CD14-positive monocyte (primary cell): ENCODE measurements at regions not wholly inside any gene's neighbourhood (a gene's known extent, or its start where the extent isn't known, plus 50 kb on each side); places are given as distances from the start of the nearest gene placed in this dataset.

Experiments
- DNase-seq, 3 donors: peaks; one replicate each; pipeline ENCODE4 v3.0.0-alpha.2; 2011 to 2022
- H2AFZ ChIP-seq: 2 replicates; pipeline ENCODE4 v1.6.0; 2012; ENCODE audit warnings: mild to moderate bottlenecking, low read depth, low read length, inconsistent platforms; ENCODE audit not compliant: insufficient read depth, poor library complexity, severe bottlenecking
- H3K27ac ChIP-seq, 2 donors: 1 replicate in 1 of 2; 2 replicates in 1 of 2; pipeline ENCODE4 v1.5.1; 2012 to 2013; ENCODE audit warnings: low read length in 2 of 2, control low read depth in 1 of 2, inconsistent platforms in 1 of 2, low read depth in 1 of 2, mild to moderate bottlenecking in 1 of 2
- H3K27me3 ChIP-seq, 2 donors: one replicate each; pipeline versions ENCODE4 v1.6.0 to v1.6.1; 2011 to 2013; ENCODE audit warnings: low read length in 2 of 2; ENCODE audit not compliant: control insufficient read depth in 2 of 2, insufficient read depth in 2 of 2
- H3K36me3 ChIP-seq, 2 donors: replicated peaks in 1 of 2; 1 replicate in 1 of 2; 2 replicates in 1 of 2; pipeline versions ENCODE4 v1.5.1 to v1.6.1; 2012 to 2013; ENCODE audit warnings: low read length in 2 of 2, control low read depth in 1 of 2, inconsistent platforms in 1 of 2, mild to moderate bottlenecking in 1 of 2; ENCODE audit not compliant: insufficient read depth in 2 of 2, control insufficient read depth in 1 of 2
- H3K4me1 ChIP-seq, 2 donors: 1 replicate in 1 of 2; 2 replicates in 1 of 2; pipeline versions ENCODE4 v1.5.1 to v1.6.1; 2012 to 2013; ENCODE audit warnings: low read length in 2 of 2, control low read depth in 1 of 2, inconsistent platforms in 1 of 2, mild to moderate bottlenecking in 1 of 2, moderate library complexity in 1 of 2; ENCODE audit not compliant: insufficient read depth in 2 of 2, control insufficient read depth in 1 of 2
- H3K4me2 ChIP-seq: replicated peaks from 2 replicates; pipeline ENCODE3; 2012; ENCODE audit warnings: low read length, moderate library complexity, mild to moderate bottlenecking; ENCODE audit not compliant: poor library complexity, severe bottlenecking; ENCODE audit errors: extremely low read depth
- H3K4me3 ChIP-seq, 3 experiments: fragments of 200-600 bp in 1 of 3; sonication (generic) in 1 of 3; replicated peaks in 1 of 3; 1 replicate in 2 of 3; 2 replicates in 1 of 3; pipeline ENCODE4 v1.5.1; 2011 to 2013; ENCODE audit warnings: low read length in 3 of 3, mild to moderate bottlenecking in 3 of 3, control low read depth in 2 of 3, low read depth in 2 of 3, inconsistent platforms in 1 of 3, moderate library complexity in 1 of 3
- H3K79me2 ChIP-seq: 2 replicates; pipeline ENCODE4 v1.6.0; 2012; ENCODE audit warnings: mild to moderate bottlenecking, control low read depth, inconsistent platforms, low read length, moderate library complexity; ENCODE audit not compliant: insufficient read depth
- H3K9ac ChIP-seq: 2 replicates; pipeline ENCODE4 v1.6.0; 2017; ENCODE audit warnings: low read length, mild to moderate bottlenecking; ENCODE audit not compliant: insufficient read depth, poor library complexity, severe bottlenecking
- H3K9me3 ChIP-seq, 2 donors: replicated peaks in 1 of 2; 1 replicate in 1 of 2; 2 replicates in 1 of 2; pipeline versions ENCODE4 v1.5.1 to v1.6.1; 2012 to 2013; ENCODE audit warnings: low read length in 2 of 2, control low read depth in 1 of 2; ENCODE audit not compliant: control insufficient read depth in 1 of 2, insufficient read depth in 1 of 2
- H4K20me1 ChIP-seq: 2 replicates; pipeline ENCODE4 v1.6.0; 2012; ENCODE audit warnings: mild to moderate bottlenecking, low read length, control low read depth, moderate library complexity; ENCODE audit not compliant: insufficient read depth
- H3K27ac Mint-ChIP-seq, 7 donors: one replicate each; pipeline ENCODE4 v1.8.0; 2020; ENCODE audit warnings: mild to moderate bottlenecking in 7 of 7, mixed read lengths in 7 of 7, moderate library complexity in 6 of 7, inconsistent platforms in 2 of 7
- H3K27me3 Mint-ChIP-seq, 3 donors: one replicate each; pipeline ENCODE4 v1.8.0; 2021 to 2022; ENCODE audit warnings: low read depth in 3 of 3, mild to moderate bottlenecking in 3 of 3, mixed read lengths in 3 of 3, moderate library complexity in 3 of 3, inconsistent platforms in 1 of 3
- H3K36me3 Mint-ChIP-seq, 2 donors: one replicate each; pipeline ENCODE4 v1.8.0; 2020; ENCODE audit warnings: mixed read lengths in 2 of 2, inconsistent platforms in 1 of 2, mild to moderate bottlenecking in 1 of 2
- H3K4me1 Mint-ChIP-seq: one replicate; pipeline ENCODE4 v1.8.0; 2020; ENCODE audit warnings: mild to moderate bottlenecking, mixed read lengths
- H3K4me3 Mint-ChIP-seq, 2 donors: one replicate each; pipeline ENCODE4 v1.8.0; 2020; ENCODE audit warnings: mild to moderate bottlenecking in 2 of 2, mixed read lengths in 2 of 2, moderate library complexity in 1 of 2
- H3K9me3 Mint-ChIP-seq, 7 donors: one replicate each; pipeline ENCODE4 v1.8.0; 2020 to 2022; ENCODE audit warnings: mixed read lengths in 7 of 7, mild to moderate bottlenecking in 6 of 7, moderate library complexity in 6 of 7, inconsistent platforms in 2 of 7
- CTCF ChIP-seq: fragments of 200-600 bp; IDR thresholded peaks from one replicate; pipeline ENCODE4 v1.8.0; 2022; ENCODE audit warnings: antibody characterized with exemption, mild to moderate bottlenecking
- WGBS: methylation state at CpG from one replicate; pipeline ENCODE4 v1.1.5; 2013; ENCODE audit warnings: missing lambda C conversion rate; ENCODE audit not compliant: insufficient coverage; 5-methylcytosine and 5-hydroxymethylcytosine counted together
- intact Hi-C, 2 donors: fragments of 100-400 bp; cut with micrococcal nuclease; formaldehyde crosslinking; loops; one replicate each; pipeline versions ENCODE4 v1.15.0 to v1.15.1; 2023

DNA sequence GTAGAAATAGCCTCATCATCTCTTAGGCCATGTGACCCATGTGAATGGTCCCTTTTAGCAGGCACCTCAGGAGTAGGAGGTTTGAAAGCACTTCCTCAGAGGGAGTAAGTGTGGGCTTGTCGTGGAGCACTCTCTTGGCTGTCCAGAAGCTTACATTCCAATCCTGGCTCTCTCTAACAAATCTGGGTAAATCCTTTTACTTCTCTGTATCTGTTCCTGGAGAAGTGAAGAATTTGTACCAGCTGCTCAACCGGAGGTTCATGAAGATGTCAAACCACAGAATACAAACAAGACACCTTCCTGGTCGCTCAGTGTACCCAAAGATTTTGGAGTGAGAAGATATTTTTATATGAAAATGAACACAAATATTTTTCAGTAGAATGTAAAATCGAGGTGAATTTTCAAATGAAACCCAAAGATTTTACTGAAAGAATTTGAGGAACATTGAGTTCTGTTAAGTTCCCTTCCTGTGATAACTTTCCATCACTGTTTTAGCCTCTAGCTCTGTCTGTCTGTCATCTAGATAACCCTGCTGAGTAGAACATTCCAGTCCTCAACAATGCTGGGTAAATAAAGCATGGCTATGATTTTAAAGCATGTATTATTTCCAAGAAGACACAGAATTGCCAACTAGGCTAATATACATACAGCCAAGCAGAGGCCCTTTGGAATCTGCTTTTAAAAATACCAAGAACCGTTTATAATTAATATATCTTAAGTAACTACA lies 263.9 kb upstream of the RGS6 start:
- no peaks in the 10 kb centered on the region for H3K9me3 Mint-ChIP-seq
- intact Hi-C loops = no loop called here
- no peak overlapping the region for H3K4me3 Mint-ChIP-seq
- DNase-seq = no peak
- H3K27ac ChIP-seq = no peak overlapping the region
- H3K36me3 ChIP-seq = peaks cover 30 to 84% of the 10 kb centered on the region in 2 donors
- no peak overlapping the region for H2AFZ ChIP-seq
- H3K4me1 Mint-ChIP-seq = no peaks in the 10 kb centered on the region
- no peaks in the 10 kb centered on the region for H4K20me1 ChIP-seq
- H3K9me3 ChIP-seq = no peaks in the 10 kb centered on the region
- H3K27ac Mint-ChIP-seq = no peak overlapping the region
- no peak overlapping the region for H3K4me2 ChIP-seq
- H3K79me2 ChIP-seq = no peaks in the 10 kb centered on the region
- peaks cover 68 to 70% of the 10 kb centered on the region in 2 donors for H3K36me3 Mint-ChIP-seq
- H3K4me1 ChIP-seq = no peaks in the 10 kb centered on the region
- WGBS = no CpG with 5 or more reads among the region's 5 CpGs
- no peak for TF ChIP-seq CTCF
- no peak overlapping the region for H3K4me3 ChIP-seq
- H3K27me3 Mint-ChIP-seq = no peaks in the 10 kb centered on the region
- H3K9ac ChIP-seq = no peak overlapping the region
- no peaks in the 10 kb centered on the region for H3K27me3 ChIP-seq

DNA sequence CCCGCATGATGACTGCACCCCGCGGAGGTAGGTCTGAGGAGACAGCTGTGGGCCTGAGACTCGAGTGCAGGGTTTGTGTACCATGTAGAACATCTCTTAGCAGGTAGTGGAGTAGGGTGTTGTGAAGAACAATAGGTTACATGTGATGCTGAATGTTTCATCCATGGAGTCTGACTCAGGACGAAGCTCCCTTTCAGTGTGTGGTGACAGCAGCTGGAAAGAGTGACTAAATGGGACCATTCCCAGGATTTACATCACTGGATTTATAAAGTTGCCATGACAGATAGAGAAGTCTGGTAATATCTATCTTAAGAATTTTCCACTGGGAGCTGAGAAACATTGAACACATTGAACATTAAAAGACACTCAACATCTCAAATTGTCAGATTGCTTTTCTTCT lies 259.6 kb upstream of the RGS6 start:
- Mint-ChIP-seq H3K27ac (peak overlapping the region in 1 of 7 donors; percentile 14), H3K9me3 (peaks cover 0 to 7% (median 2%) of the 10 kb centered on the region in 7 donors), H3K4me1 (peaks cover 2% of the 10 kb centered on the region), H3K36me3 (peaks cover 61 to 73% of the 10 kb centered on the region in 2 donors), H3K27me3 (peaks cover 0 to 1% (median 0%) of the 10 kb centered on the region in 3 donors), H3K4me3 (no peak overlapping the region)
- H3K27ac ChIP-seq = no peak overlapping the region
- peaks cover 30 to 66% of the 10 kb centered on the region in 2 donors for H3K36me3 ChIP-seq
- no peaks in the 10 kb centered on the region for H3K9me3 ChIP-seq
- DNase-seq = no peak
- H3K9ac ChIP-seq = no peak overlapping the region
- H3K79me2 ChIP-seq = no peaks in the 10 kb centered on the region
- no peak overlapping the region for H3K4me3 ChIP-seq
- H3K4me1 ChIP-seq = no peaks in the 10 kb centered on the region
- H3K4me2 ChIP-seq = no peak overlapping the region
- WGBS = no CpG with 5 or more reads among the region's 5 CpGs
- H3K27me3 ChIP-seq = no peaks in the 10 kb centered on the region
- intact Hi-C loops = no loop called here
- TF ChIP-seq CTCF = no peak
- no peaks in the 10 kb centered on the region for H4K20me1 ChIP-seq
- H2AFZ ChIP-seq = no peak overlapping the region
